ENCODE measurements at regions not wholly inside any gene's neighbourhood (a gene's known extent, or its start where the extent isn't known, plus 50 kb on each side); places are given as distances from the start of the nearest gene placed in this dataset.

DNA sequence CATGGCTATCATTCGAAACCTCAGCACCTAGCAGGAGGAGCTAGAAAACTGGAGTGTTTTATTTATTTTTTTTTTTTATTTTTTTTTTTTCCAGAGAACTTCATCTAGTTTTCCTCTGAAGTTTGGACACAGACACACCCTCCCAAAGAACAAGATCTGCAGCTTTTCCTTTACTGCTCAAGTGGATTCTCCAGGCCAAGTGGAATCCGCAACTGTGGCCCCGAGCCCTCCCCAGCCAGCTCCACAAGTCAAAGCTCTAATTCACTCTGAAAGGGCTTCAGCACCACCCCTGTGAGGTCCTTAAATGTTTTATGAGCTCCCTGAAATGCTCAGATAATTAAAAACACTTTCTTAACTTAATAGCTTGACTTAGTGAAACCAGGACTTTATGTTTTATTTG is 332.1 kb upstream of the DYNLRB2 start:
- Histone ChIP-seq H3K27me3 (ENCODE audit: control insufficient read depth, insufficient read depth, low read length) (no peaks in the 10 kb centered on the region), H3K9me3 (ENCODE audit: control insufficient read depth, insufficient read depth, low read length) (no peaks in the 10 kb centered on the region), H3K4me3 (ENCODE audit: low read depth, low read length) (no peak overlapping the region), H3K27ac (ENCODE audit: low read depth, low read length) (no peak overlapping the region)
- no peak for DNase-seq (ENCODE audit: low read depth, low spot score)
- TF ChIP-seq CTCF (IDR thresholded peaks at IDR 0.05; ENCODE audit: low read depth, low read length) = no peak
- CTCF ChIA-PET = no interaction called here
- POLR2A ChIA-PET = no interaction called here

DNA sequence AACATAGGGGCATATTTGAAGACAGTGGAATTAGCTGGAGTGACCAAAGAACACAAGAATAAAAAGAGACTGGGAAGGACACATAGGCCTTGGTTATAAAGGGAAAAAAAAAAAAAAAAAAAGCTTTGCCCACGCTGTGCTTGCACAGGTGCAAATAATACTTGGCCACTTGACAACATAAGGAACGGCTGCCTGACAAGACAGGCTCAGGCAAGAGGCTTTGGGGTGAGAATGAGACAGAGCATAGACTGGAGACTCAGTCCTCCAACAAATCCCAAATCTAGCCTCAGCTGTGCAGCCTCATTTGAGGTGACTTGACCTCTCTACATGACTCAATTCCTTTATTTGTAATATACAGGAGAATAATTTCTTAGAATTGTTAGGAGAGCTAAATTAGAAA is 332.8 kb upstream of the DYNLRB2 start:
- CTCF ChIA-PET = no interaction called here

DNA sequence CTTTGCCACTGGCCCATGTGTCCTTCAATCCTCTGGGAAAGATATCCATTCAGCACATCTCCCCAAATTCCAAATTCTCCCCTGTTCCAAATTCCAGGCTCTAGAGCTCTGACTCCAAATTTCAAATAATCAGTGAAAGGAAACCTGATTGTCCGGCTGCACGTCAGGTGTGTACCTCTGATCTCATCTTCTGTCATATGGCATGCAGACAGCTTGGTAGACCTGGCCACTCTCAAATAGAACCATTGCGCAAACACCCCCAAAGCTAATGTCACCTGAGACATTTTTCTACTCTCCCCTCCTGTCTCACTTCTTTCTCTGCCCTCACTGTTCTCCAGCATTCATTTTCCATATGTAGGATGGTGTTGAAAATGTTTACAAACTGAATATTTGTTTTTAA is 337.0 kb upstream of the DYNLRB2 start:
- no peak for DNase-seq (ENCODE audit: low read depth, low spot score)
- Histone ChIP-seq H3K27me3 (ENCODE audit: control insufficient read depth, insufficient read depth, low read length) (no peaks in the 10 kb centered on the region), H3K4me3 (ENCODE audit: low read depth, low read length) (no peak overlapping the region), H3K27ac (ENCODE audit: low read depth, low read length) (no peak overlapping the region), H3K9me3 (ENCODE audit: control insufficient read depth, insufficient read depth, low read length) (no peaks in the 10 kb centered on the region)
- POLR2A ChIA-PET = no interaction called here
- CTCF ChIA-PET = no interaction called here
- TF ChIP-seq CTCF (IDR thresholded peaks at IDR 0.05; ENCODE audit: low read depth, low read length) = no peak

More for the DNA sequence above, 332.8 kb upstream of the DYNLRB2 start:
- POLR2A ChIA-PET = no interaction called here
- H3K27me3 ChIP-seq (ENCODE audit: control insufficient read depth, insufficient read depth, low read length) = no peaks in the 10 kb centered on the region
- H3K27ac ChIP-seq (ENCODE audit: low read depth, low read length) = no peak overlapping the region
- no peak for TF ChIP-seq CTCF (IDR thresholded peaks at IDR 0.05; ENCODE audit: low read depth, low read length)
- H3K9me3 ChIP-seq (ENCODE audit: control insufficient read depth, insufficient read depth, low read length) = no peaks in the 10 kb centered on the region
- no peak for DNase-seq (ENCODE audit: low read depth, low spot score)
- no peak overlapping the region for H3K4me3 ChIP-seq (ENCODE audit: low read depth, low read length)

DNA sequence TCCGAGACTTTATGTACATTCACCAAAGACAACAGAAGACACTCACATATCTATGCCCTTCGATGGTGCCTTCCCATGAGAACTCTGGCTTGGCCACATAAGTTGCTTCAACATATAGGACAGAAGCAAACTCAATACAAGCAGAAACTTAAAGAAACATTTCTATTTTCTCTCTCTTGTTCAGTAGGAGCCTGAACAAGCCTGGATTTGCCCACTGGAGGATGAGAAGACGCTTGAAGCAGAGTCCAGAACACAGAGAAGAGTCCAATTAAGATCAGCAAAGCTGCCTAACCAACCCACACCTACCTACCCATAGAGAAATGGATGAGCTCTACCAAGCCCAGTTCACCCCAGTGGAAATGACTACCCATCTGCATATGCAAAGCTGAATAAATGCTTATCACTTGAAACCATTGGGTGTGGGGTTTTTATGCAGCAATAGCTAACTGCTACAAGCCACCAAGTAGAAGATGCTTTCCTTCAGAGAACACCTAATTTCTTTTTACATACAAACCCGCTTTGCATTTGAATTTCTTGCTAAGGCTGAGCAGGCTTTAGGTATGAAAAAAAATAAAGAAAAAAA is 337.9 kb upstream of the DYNLRB2 start:
- no peak for TF ChIP-seq CTCF (IDR thresholded peaks at IDR 0.05; ENCODE audit: low read depth, low read length)
- Histone ChIP-seq H3K27ac (ENCODE audit: low read depth, low read length) (no peak overlapping the region), H3K9me3 (ENCODE audit: control insufficient read depth, insufficient read depth, low read length) (no peaks in the 10 kb centered on the region), H3K4me3 (ENCODE audit: low read depth, low read length) (no peak overlapping the region), H3K27me3 (ENCODE audit: control insufficient read depth, insufficient read depth, low read length) (no peaks in the 10 kb centered on the region)
- DNase-seq (ENCODE audit: low read depth, low spot score) = no peak
- POLR2A ChIA-PET = no interaction called here
- CTCF ChIA-PET = no interaction called here

DNA sequence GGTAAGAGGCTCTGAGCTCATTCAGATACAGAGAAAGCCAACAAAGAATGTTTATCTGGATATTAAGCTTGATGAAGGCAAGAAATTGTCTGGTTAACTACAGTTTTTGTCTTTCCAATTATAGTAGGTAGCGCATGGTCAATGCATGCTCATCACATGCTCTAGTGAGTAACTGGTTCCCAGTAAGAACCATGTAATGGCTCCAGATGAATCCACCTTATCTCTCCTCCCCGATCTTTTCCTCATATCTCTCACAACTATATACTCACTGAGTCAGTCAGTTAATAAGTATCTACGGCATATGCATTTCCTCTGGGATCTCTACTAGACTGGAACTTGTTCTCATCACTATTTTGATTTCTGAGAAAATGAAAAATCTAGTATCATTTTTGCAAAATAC is 340.7 kb upstream of the DYNLRB2 start:
- CTCF ChIA-PET = no interaction called here

More for the DNA sequence above, 340.7 kb upstream of the DYNLRB2 start:
- no peak for DNase-seq (ENCODE audit: low read depth, low spot score)
- Histone ChIP-seq H3K9me3 (ENCODE audit: control insufficient read depth, insufficient read depth, low read length) (no peaks in the 10 kb centered on the region), H3K4me3 (ENCODE audit: low read depth, low read length) (no peak overlapping the region), H3K27me3 (ENCODE audit: control insufficient read depth, insufficient read depth, low read length) (no peaks in the 10 kb centered on the region), H3K27ac (ENCODE audit: low read depth, low read length) (no peak overlapping the region)
- no peak for TF ChIP-seq CTCF (IDR thresholded peaks at IDR 0.05; ENCODE audit: low read depth, low read length)
- POLR2A ChIA-PET = no interaction called here
